ENCODE measurements at regions not wholly inside any gene's neighbourhood (a gene's known extent, or its start where the extent isn't known, plus 50 kb on each side); places are given as distances from the start of the nearest gene placed in this dataset.
A peak's percentile ranks its signal among the peaks of the same experiment; 100 is the strongest.

- no peak for DNase-seq
Observed at GRCh38 chr1:239682960-239683359, 296.6 kb downstream of the CHRM3 start.

- DNase-seq: no peak
Observed at GRCh38 chr1:239686386-239686785, 300.0 kb downstream of the CHRM3 start.

GRCh38 chr1:239696317-239696716 is 309.9 kb downstream of the CHRM3 start:
- DNase-seq: no peak

- no peak for DNase-seq
Observed at GRCh38 chr1:239700667-239701066, 314.3 kb downstream of the CHRM3 start.

- no peak for DNase-seq
Observed at GRCh38 chr1:239703075-239703474, 316.7 kb downstream of the CHRM3 start.

GRCh38 chr1:239706245-239706892 is 320.0 kb downstream of the CHRM3 start:
- no peak for DNase-seq

GRCh38 chr1:239707615-239708014 is 321.2 kb downstream of the CHRM3 start:
- no peak for DNase-seq

- DNase-seq: no peak
Observed at GRCh38 chr1:239708622-239709021, 322.3 kb downstream of the CHRM3 start.

- no peak for DNase-seq
Observed at GRCh38 chr1:239711768-239712167, 325.4 kb downstream of the CHRM3 start.

- peak in 1 of 2 donors; percentile 32 for DNase-seq
Observed at GRCh38 chr1:239717097-239717917, 330.9 kb downstream of the CHRM3 start.

GRCh38 chr1:239717918-239718184 is 331.5 kb downstream of the CHRM3 start:
- DNase-seq: no peak

- peak in 1 of 2 donors; percentile 19 for DNase-seq
Observed at GRCh38 chr1:239718571-239718970, 332.2 kb downstream of the CHRM3 start.

GRCh38 chr1:239718997-239719628 is 332.7 kb downstream of the CHRM3 start:
- peak in 1 of 2 donors; percentile 51 for DNase-seq

- DNase-seq: peak; percentile 54 to 73
Observed at GRCh38 chr1:239719642-239720258, 333.4 kb downstream of the CHRM3 start.

GRCh38 chr1:239722035-239722434 is 335.7 kb downstream of the CHRM3 start:
- DNase-seq: no peak

- no peak for DNase-seq
Observed at GRCh38 chr1:239723776-239724367, 337.5 kb downstream of the CHRM3 start.

GRCh38 chr1:239725371-239725770 is 339.0 kb downstream of the CHRM3 start:
- DNase-seq: no peak

GRCh38 chr1:239725933-239726332 is 339.6 kb downstream of the CHRM3 start:
- no peak for DNase-seq

GRCh38 chr1:239730378-239730777 is 344.0 kb downstream of the CHRM3 start:
- no peak for DNase-seq

- DNase-seq: no peak
Observed at GRCh38 chr1:239731082-239731748, 344.8 kb downstream of the CHRM3 start.

- DNase-seq: no peak
Observed at GRCh38 chr1:239732770-239733169, 346.4 kb downstream of the CHRM3 start.

GRCh38 chr1:239733995-239734394 is 347.6 kb downstream of the CHRM3 start:
- no peak for DNase-seq

- no peak for DNase-seq
Observed at GRCh38 chr1:239735111-239735510, 348.7 kb downstream of the CHRM3 start.

All from CD4-positive, alpha-beta T cell treated with Interleukin-4 for 1 hour (primary cell).